ENCODE measurements at regions not wholly inside any gene's neighbourhood (a gene's known extent, or its start where the extent isn't known, plus 50 kb on each side); places are given as distances from the start of the nearest gene placed in this dataset.

- TF ChIP-seq, protein P1, sequence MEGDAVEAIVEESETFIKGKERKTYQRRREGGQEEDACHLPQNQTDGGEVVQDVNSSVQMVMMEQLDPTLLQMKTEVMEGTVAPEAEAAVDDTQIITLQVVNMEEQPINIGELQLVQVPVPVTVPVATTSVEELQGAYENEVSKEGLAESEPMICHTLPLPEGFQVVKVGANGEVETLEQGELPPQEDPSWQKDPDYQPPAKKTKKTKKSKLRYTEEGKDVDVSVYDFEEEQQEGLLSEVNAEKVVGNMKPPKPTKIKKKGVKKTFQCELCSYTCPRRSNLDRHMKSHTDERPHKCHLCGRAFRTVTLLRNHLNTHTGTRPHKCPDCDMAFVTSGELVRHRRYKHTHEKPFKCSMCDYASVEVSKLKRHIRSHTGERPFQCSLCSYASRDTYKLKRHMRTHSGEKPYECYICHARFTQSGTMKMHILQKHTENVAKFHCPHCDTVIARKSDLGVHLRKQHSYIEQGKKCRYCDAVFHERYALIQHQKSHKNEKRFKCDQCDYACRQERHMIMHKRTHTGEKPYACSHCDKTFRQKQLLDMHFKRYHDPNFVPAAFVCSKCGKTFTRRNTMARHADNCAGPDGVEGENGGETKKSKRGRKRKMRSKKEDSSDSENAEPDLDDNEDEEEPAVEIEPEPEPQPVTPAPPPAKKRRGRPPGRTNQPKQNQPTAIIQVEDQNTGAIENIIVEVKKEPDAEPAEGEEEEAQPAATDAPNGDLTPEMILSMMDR (IDR thresholded peaks at IDR 0.05) = no peak
- TF ChIP-seq POLR2A (IDR thresholded peaks at IDR 0.05) = no peak
These were observed 188.6 kb upstream of the NCKAP5 start for GRCh38 chr2:133756833-133757232.
